ENCODE measurements at regions not wholly inside any gene's neighbourhood (a gene's known extent, or its start where the extent isn't known, plus 50 kb on each side); places are given as distances from the start of the nearest gene placed in this dataset.

- DNase-seq, result no peak
These were observed 513.9 kb upstream of the NR2F2 start for GRCh38 chr15:95816591-95816990.

GRCh38 chr15:95822961-95823360, 507.5 kb upstream of the NR2F2 start:
- DNase-seq, result no peak

DNA sequence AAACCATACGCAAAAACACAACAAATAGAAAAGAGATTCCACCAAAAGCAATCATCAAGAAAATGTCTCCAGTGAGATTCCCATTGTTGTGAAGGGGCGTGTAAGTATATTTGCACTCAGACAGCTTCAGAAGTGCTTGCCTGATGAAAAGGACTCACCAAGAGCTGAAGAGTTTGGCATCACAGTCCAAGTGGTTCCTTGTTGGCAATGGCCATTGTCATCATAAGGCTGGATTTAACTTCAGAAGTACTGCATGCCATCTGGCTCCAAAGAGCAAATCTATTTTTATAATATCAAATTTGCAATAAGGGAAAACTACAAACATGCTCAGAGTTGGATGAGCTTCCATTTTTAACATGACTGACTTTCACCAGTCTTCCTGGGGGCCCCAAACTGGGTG, 505.3 kb upstream of the NR2F2 start:
- no peak for DNase-seq

GRCh38 chr15:95825671-95826411, 504.7 kb upstream of the NR2F2 start:
- DNase-seq, result no peak

DNA sequence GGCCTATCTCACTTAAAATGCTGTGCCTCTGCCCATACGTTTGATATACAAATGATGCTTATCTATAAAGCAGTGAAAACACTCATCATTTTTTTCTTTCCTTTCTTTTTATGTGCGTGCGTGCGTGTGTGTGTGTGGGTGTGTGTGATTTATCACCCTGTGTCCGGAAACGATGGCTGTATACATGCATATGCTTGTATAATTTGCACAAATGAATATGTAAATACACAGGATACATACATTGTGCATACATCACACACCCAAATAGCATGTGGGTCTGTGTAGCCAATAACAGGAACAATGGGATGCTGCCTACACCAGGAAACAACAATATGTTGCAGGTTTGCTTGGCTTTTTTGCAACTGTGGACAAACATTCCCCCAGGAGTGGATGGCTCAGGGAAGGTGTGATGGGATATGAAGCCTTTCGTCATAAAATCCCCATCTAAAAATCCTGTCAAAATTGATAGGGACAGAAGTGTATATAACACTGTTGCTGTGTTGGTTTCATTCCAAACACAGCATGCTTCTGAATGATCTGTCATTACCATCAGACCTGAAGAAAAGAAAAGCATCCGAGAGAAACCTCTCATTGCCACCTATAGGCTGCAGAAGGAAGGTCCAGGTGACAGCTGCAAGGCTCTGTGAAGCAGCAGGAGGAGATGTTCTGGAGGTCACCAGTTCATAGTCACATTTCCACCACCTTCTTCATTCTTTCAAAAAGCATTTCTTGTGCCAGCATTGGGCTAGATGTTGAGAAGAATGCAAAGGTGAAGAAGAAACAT, 503.9 kb upstream of the NR2F2 start:
- no peak for DNase-seq

GRCh38 chr15:95829062-95829461, 501.4 kb upstream of the NR2F2 start:
- no peak for DNase-seq

DNA sequence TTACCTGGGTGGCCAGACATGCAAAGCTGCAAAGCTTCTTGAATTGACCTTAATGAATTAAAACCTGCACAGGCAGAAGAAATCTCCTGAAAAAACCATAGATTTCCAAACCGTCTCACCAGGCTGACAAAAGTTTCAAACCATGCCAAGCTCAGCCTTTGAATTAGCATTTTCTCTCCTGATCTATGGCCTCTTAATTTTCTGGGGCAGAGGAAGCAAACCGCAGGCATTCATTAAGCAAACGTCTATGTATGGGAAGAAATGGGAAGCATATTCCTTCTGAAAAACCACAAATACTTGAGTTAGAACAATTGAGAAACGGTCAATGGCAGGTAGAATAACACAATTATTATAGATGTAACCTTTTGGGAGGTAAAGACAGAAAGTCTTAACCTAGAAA, 500.2 kb upstream of the NR2F2 start:
- DNase-seq, result no peak

DNA sequence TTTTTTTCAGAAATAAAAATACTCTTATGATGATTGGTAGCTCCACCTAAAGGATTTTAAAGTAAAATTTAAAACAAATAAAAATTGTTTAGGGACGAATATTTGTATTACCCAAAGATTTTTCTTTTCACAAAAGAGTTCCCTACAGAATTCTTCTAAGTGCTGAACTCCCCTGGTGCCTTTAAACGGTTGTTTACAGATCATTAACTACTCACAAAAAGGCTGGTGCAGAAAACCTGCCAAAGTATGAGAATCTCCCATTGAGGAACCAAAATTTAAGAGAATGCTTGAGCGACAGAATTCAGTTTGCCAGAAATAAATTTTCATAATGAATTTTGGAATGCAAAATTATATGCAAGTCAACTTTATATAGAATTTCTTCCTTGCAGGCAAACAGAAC, 497.8 kb upstream of the NR2F2 start:
- DNase-seq, result no peak

DNA sequence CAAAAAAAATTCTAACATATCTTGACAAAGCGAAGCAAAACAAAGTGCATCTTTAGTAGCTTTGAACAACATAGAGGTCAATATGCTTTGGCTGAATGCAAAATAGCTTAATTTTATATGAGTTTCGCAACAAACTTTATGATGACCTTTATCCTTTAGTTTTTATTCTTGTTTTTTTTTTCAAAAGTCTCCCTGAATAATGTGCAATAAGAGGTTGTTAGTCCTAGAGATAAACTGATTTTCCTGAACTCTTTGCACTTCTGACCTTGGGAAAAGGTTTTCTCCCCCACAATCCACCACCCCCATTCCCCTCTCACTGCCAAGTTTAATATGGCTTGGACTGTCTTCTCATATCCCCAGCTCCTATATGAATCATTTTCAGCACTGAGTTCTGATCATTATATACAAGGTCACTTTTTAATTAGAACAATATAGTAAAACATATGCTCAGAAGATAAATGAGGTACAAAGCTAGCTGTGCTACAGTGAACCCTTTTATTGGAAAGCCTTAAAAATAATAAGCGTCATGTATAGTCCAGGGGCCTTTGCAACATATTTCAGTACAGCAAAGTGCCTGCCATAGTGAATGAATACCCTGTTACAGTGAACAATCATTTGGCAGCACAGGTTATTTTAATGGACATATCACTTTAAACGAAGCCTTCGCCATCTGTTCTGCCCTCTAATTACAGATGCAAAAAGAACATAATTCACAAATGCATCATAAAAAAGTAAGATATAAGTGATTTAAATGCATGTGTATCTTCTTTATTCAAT, 496.3 kb upstream of the NR2F2 start:
- DNase-seq, result no peak

- DNase-seq, result no peak
These were observed 494.0 kb upstream of the NR2F2 start for GRCh38 chr15:95836536-95836935.

- no peak for DNase-seq
These were observed 493.0 kb upstream of the NR2F2 start for GRCh38 chr15:95837341-95838004.

- no peak for DNase-seq
These were observed 491.1 kb upstream of the NR2F2 start for GRCh38 chr15:95839367-95839782.

GRCh38 chr15:95840004-95840403, 490.5 kb upstream of the NR2F2 start:
- peak; percentile 80 for DNase-seq

- DNase-seq, result no peak
These were observed 489.6 kb upstream of the NR2F2 start for GRCh38 chr15:95840855-95841254.

DNA sequence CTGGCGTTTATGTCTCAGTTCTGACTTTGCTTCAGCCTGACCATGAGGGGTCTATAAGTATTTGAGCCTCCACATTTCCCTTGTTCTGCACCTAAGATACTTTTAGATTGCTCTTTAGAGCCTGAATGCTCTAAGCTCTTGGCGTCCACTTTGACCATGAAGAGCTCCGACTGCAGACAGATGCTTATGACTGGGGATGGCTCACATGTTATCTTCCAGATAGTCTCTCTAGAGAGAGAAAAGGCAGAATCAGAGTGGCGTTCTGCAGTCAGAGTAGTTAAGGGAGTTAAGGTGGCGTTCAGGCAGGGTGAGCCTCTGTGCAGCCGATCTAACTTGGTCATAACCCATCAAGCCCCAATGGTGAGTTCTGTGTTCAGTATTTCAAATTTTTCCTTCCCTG, 487.9 kb upstream of the NR2F2 start:
- DNase-seq, result no peak

GRCh38 chr15:95843241-95843910, 487.1 kb upstream of the NR2F2 start:
- DNase-seq, result no peak

- DNase-seq, result peak; percentile 24
These were observed 484.5 kb upstream of the NR2F2 start for GRCh38 chr15:95845862-95846515.

- DNase-seq, result no peak
These were observed 482.4 kb upstream of the NR2F2 start for GRCh38 chr15:95848126-95848525.

DNA sequence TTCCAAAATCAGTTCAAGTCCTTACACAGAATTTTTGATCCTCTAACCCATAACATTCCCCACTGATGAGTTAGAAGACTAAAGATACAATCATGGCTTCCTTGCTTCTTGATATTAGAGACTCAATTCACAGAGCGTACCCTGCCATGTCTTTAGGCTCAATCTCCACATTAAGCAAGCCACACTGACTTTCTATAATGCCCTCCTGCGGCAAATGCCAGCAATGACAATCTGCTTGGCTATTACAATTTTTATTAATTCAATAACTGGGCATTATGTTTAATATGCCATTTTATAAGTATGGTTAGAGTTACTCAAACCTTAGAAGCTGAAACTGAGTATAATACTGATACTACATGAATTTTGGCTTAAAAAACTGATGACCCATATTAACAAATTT, 479.7 kb upstream of the NR2F2 start:
- DNase-seq, result no peak

DNA sequence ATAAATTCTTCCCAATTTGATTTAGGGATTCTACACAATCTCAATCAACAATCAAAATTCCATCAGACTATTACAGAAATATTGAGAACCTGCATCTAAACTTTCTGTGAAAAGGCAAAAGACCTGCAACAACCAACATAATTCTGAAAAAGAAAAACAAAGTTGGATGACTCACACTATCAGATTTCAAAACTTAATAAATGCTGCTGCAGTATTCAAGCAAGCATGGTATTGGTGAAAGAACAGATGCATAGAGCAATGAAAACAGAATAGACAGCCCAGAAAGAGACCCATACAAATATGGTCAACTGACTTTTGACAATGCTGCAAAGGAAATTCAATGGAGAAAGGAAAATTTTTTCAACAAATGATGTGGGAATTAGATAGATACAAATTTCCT, 477.1 kb upstream of the NR2F2 start:
- no peak for DNase-seq

Measured in muscle of arm (tissue), 1 donor.